ENCODE measurements at regions not wholly inside any gene's neighbourhood (a gene's known extent, or its start where the extent isn't known, plus 50 kb on each side); places are given as distances from the start of the nearest gene placed in this dataset.

GRCh38 chr16:52731219-52731875 lies 184.4 kb upstream of the TOX3 start (continued):
- TF ChIP-seq CHD7 (IDR thresholded peaks at IDR 0.05; ENCODE audit: insufficient replicate concordance, low read length) (no peak), SIRT6 (IDR thresholded peaks at IDR 0.05; ENCODE audit: low read length) (no peak), RBBP5 (IDR thresholded peaks at IDR 0.05; ENCODE audit: borderline replicate concordance, low read depth, low read length) (no peak), BACH1 (IDR thresholded peaks at IDR 0.05; ENCODE audit: low read length) (no peak), TBP (IDR thresholded peaks at IDR 0.05; ENCODE audit: low read depth, low read length) (no peak), SAP30 (IDR thresholded peaks at IDR 0.05; ENCODE audit: insufficient read depth, insufficient replicate concordance, low read length) (no peak), SP2 (IDR thresholded peaks at IDR 0.05; ENCODE audit: low read length) (no peak), SP4 (IDR thresholded peaks at IDR 0.05; ENCODE audit: low read length) (no peak), KDM1A (IDR thresholded peaks at IDR 0.05; ENCODE audit: borderline replicate concordance, low read length) (no peak), CBX5 (IDR thresholded peaks at IDR 0.05; ENCODE audit: low read depth, low read length) (no peak), RXRA (IDR thresholded peaks at IDR 0.05; ENCODE audit: insufficient read depth, low read depth, low read length) (no peak), CREB1 (IDR thresholded peaks at IDR 0.05) (no peak), JUN (IDR thresholded peaks at IDR 0.05; ENCODE audit: low read depth, low read length) (no peak)
